ENCODE measurements at regions not wholly inside any gene's neighbourhood (a gene's known extent, or its start where the extent isn't known, plus 50 kb on each side); places are given as distances from the start of the nearest gene placed in this dataset.
"Not testable (repeated sequence)": the region's sequence is repeated elsewhere in the genome, so short reads cannot be mapped to it uniquely, and the experiment has no call there.

DNA sequence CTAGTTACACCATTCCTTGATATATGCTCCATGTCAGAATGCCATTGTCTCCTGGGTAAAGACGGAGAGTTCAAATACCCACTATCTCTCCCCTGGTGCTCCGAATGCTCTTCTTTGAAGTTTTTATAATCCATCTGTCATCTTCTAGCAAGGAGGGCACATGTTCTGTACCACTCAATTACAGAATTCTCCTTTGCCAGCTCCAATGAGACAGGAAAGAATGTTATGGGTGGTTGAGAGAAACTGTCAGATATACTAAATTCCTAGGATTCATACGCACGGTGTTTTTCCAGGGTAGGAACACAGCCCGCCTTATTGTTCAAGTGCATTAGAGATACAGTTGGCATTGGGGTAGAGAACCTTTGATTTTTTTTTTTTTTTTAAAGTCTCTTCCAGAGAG lies 118.0 kb upstream of the ZNF536 start:
- no peaks in the 10 kb centered on the region for H3K9me3 ChIP-seq
- 50 to 61% methylated on average over 5 of the region's 5 CpGs for WGBS, 2 donors
- no peak for DNase-seq

DNA sequence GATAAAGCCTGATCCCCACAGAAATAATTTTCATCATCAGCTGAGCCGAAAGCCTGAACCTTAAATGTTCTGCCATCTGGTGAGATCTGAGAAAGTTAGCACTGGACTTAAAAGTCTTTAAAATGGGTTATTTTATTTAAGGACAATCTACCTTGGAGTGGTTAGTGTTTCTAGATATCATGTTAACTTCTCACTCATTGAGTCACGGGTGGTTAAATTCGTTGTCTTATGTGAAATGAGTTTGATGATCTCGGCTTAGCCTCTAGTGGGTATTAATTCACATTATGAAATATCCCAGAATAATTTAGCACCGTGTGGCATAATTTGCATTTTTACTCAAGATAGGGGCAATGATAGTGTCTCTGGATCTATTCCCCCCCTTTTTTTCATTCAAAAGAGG lies 117.4 kb upstream of the ZNF536 start:
- Histone ChIP-seq H3K4me1 (no peaks in the 10 kb centered on the region), H3K36me3 (no peaks in the 10 kb centered on the region), H3K27me3 (no peaks in the 10 kb centered on the region), H3K27ac (no peak overlapping the region), H3K9me3 (no peaks in the 10 kb centered on the region), H3K4me3 (no peak overlapping the region)
- WGBS, 2 donors, result 70 to 76% methylated on average over 5 of the region's 5 CpGs
- TF ChIP-seq EP300 (IDR thresholded peaks at IDR 0.05) (no peak), POLR2A (IDR thresholded peaks at IDR 0.05) (no peak), POLR2AphosphoS5 (IDR thresholded peaks at IDR 0.05) (no peak)
- TF ChIP-seq, protein P1, sequence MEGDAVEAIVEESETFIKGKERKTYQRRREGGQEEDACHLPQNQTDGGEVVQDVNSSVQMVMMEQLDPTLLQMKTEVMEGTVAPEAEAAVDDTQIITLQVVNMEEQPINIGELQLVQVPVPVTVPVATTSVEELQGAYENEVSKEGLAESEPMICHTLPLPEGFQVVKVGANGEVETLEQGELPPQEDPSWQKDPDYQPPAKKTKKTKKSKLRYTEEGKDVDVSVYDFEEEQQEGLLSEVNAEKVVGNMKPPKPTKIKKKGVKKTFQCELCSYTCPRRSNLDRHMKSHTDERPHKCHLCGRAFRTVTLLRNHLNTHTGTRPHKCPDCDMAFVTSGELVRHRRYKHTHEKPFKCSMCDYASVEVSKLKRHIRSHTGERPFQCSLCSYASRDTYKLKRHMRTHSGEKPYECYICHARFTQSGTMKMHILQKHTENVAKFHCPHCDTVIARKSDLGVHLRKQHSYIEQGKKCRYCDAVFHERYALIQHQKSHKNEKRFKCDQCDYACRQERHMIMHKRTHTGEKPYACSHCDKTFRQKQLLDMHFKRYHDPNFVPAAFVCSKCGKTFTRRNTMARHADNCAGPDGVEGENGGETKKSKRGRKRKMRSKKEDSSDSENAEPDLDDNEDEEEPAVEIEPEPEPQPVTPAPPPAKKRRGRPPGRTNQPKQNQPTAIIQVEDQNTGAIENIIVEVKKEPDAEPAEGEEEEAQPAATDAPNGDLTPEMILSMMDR (IDR thresholded peaks at IDR 0.05), result no peak
- ATAC-seq (ENCODE audit: low FRiP score in 2 of 2), result no peak
- no peak for DNase-seq

More for the DNA sequence above, 118.0 kb upstream of the ZNF536 start:
- no peak overlapping the region for H3K27ac ChIP-seq
- H3K4me1 ChIP-seq, result no peaks in the 10 kb centered on the region
- H3K4me3 ChIP-seq, result no peak overlapping the region
- no peaks in the 10 kb centered on the region for H3K27me3 ChIP-seq
- H3K36me3 ChIP-seq, result no peaks in the 10 kb centered on the region
- no peak for ATAC-seq (ENCODE audit: low FRiP score in 2 of 2)
- no peak for TF ChIP-seq POLR2AphosphoS5 (IDR thresholded peaks at IDR 0.05)
- no peak for TF ChIP-seq EP300 (IDR thresholded peaks at IDR 0.05)
- TF ChIP-seq, protein P1 (IDR thresholded peaks at IDR 0.05), result no peak
- no peak for TF ChIP-seq POLR2A (IDR thresholded peaks at IDR 0.05)

DNA sequence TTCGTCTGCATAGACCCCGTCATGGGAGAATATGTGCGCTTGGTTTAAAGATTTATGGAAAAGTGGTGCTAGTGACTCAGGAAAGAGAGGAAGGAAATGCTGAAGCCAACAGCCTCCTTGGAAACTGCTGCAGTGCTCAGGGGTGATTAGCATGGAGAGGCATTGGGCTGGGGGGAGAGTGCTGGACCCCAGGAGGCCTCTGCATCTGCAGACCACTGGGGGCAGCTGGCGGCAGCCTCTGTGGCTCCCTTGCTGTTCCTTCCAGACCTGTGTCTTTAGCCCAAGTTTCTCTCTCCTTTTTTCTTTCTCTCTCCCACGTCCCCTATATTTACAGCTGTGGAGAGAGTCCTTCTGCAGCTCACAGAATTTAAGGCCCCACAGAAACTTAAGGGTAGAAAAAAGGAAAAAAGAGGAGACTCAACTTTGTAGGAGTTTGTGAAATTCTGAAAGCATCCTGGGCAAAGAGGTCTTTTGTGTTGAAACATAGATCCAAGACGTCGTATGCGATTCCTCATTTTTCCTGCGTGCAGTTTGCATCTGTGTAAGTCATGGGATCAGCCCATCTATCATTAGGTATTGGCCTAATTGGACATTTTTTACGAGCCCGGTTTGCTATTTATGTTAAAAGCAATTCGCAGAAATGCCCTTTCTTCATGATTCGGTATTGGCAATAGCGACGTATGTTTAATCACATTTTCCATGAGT lies 116.2 kb upstream of the ZNF536 start:
- no peaks in the 10 kb centered on the region for H3K27me3 ChIP-seq
- ATAC-seq (ENCODE audit: low FRiP score in 2 of 2) (no peak), DNase-seq (no peak)
- no peak overlapping the region for H3K27ac ChIP-seq
- TF ChIP-seq, protein P1 (IDR thresholded peaks at IDR 0.05), result no peak
- TF ChIP-seq POLR2AphosphoS5 (IDR thresholded peaks at IDR 0.05), result no peak
- no peak for TF ChIP-seq EP300 (IDR thresholded peaks at IDR 0.05)
- TF ChIP-seq POLR2A (IDR thresholded peaks at IDR 0.05), result no peak
- H3K4me3 ChIP-seq, result no peak overlapping the region
- WGBS, 2 donors, result 48 to 55% methylated on average over 15 of the region's 15 CpGs
- no peaks in the 10 kb centered on the region for H3K4me1 ChIP-seq
- H3K36me3 ChIP-seq, result no peaks in the 10 kb centered on the region
- no peaks in the 10 kb centered on the region for H3K9me3 ChIP-seq

DNA sequence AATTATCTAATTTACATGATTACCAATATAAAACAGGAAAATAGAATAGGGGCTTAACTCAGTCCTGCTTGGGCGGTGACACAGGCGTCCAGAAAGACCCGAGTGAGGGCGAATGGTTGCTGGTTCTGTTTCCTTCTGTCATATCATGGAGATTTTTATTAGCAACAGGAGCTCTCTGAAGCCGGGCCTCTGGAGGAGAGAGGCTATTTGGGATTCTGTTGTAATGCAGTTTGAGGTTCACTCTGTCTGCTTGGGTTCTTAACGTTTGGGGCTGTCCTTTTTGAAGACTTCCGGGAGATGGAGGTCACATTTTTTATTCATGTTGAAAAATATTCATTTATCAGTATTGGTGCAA lies 115.7 kb upstream of the ZNF536 start:
- TF ChIP-seq, protein P1 (IDR thresholded peaks at IDR 0.05), result no peak
- no peak for TF ChIP-seq EP300 (IDR thresholded peaks at IDR 0.05)
- no peak for TF ChIP-seq POLR2A (IDR thresholded peaks at IDR 0.05)
- no peak for TF ChIP-seq POLR2AphosphoS5 (IDR thresholded peaks at IDR 0.05)
- Histone ChIP-seq H3K27ac (no peak overlapping the region), H3K36me3 (no peaks in the 10 kb centered on the region), H3K4me1 (no peaks in the 10 kb centered on the region), H3K9me3 (no peaks in the 10 kb centered on the region), H3K4me3 (no peak overlapping the region), H3K27me3 (no peaks in the 10 kb centered on the region)
- ATAC-seq (ENCODE audit: low FRiP score in 2 of 2), result no peak
- 47 to 49% methylated on average over 7 of the region's 7 CpGs for WGBS, 2 donors
- DNase-seq, result no peak

DNA sequence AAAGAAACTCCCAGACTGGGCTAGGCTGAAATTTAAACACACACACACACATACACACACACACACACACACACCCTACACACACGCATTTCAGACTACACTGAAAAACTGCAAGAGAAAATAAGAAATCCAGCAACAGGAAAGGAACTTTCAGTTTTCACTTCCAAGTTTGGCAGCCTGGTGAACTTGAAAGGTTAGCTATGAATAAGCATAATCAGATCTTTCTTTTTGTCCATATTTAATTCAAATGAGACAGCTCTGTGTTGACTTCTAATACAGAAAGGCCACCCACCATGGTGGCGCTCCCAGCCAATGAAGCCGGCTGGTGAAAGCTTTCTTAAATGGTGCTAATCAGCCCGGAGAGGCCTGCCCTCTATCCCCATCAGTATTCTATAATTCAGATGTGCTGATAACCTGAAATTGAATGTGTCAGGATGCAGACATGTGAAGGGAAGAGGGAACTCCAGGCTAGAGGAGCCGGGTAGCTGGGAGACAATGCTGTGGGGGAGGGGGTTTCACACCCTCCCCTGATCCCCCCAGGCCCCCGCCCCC lies 108.3 kb upstream of the ZNF536 start:
- no peaks in the 10 kb centered on the region for H3K4me1 ChIP-seq
- no peak overlapping the region for H3K27ac ChIP-seq
- H3K4me3 ChIP-seq, result no peak overlapping the region
- DNase-seq, result no peak
- H3K36me3 ChIP-seq, result no peaks in the 10 kb centered on the region
- H3K27me3 ChIP-seq, result no peaks in the 10 kb centered on the region
- WGBS, 2 donors, result 31 to 36% methylated on average over 6 of the region's 6 CpGs
- no peaks in the 10 kb centered on the region for H3K9me3 ChIP-seq
- no peak for ATAC-seq (ENCODE audit: low FRiP score in 2 of 2)
- TF ChIP-seq EP300 (IDR thresholded peaks at IDR 0.05) (no peak), POLR2A (IDR thresholded peaks at IDR 0.05) (no peak), POLR2AphosphoS5 (IDR thresholded peaks at IDR 0.05) (no peak)
- TF ChIP-seq, protein P1 (IDR thresholded peaks at IDR 0.05), result no peak

DNA sequence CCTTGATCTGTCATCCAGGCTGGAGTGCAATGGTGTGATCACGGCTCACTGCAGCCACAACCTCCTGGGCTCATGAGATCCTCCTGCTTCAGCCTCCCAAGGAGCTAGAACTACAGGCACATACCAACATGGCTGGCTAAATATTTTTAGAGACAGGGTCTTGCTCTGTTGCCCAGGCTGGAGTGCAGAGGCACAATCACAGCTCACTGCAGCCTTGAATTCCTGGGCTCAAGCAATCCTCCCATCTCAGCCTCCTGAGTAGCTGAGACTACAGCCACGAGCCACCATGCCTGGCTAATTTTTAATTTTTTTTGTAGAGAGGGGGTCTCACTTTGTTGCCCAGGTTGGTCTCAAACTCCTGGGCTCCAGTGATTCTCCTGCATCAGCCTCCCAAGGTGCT lies 106.3 kb upstream of the ZNF536 start:
- H3K4me3 ChIP-seq; H3K27ac ChIP-seq; H3K27me3 ChIP-seq; DNase-seq; ATAC-seq (ENCODE audit: low FRiP score in 2 of 2); H3K36me3 ChIP-seq; H3K9me3 ChIP-seq; H3K4me1 ChIP-seq: not testable (repeated sequence)
- 56 to 57% methylated on average over 2 of the region's 2 CpGs for WGBS, 2 donors

Measured in upper lobe of left lung (tissue), 6 donors.